Stimulated activated CD4-positive, alpha-beta T cell treated with anti-CD3 and anti-CD28 coated beads, Interleukin-15, amount 100 ng/mL, for 1 hour (primary cell): ENCODE measurements at regions not wholly inside any gene's neighbourhood (a gene's known extent, or its start where the extent isn't known, plus 50 kb on each side); places are given as distances from the start of the nearest gene placed in this dataset.

Experiments used
- DNase-seq, 2 donors: peaks; one replicate each; pipeline ENCODE4 v3.0.0-alpha.2; 2020; ENCODE audit warnings: low read depth in 1 of 2, low spot score in 1 of 2

DNA sequence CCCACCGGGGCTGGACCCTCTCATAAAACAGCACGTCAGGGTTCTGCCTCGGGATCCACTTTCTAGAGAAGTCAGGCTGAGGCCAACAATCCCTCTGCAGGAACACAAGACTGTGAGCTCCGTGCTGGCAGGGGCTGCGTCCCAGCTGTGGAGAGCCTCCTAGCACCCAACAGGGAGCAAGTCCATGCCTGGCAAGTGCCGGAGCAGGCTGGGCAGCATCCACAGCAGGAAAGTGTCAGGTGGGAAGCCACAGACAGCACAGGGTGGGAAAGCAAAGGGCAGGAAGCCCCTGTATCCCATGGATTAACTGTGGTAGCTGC lies 682.3 kb downstream of the TBC1D22A start:
- no peak for DNase-seq

DNA sequence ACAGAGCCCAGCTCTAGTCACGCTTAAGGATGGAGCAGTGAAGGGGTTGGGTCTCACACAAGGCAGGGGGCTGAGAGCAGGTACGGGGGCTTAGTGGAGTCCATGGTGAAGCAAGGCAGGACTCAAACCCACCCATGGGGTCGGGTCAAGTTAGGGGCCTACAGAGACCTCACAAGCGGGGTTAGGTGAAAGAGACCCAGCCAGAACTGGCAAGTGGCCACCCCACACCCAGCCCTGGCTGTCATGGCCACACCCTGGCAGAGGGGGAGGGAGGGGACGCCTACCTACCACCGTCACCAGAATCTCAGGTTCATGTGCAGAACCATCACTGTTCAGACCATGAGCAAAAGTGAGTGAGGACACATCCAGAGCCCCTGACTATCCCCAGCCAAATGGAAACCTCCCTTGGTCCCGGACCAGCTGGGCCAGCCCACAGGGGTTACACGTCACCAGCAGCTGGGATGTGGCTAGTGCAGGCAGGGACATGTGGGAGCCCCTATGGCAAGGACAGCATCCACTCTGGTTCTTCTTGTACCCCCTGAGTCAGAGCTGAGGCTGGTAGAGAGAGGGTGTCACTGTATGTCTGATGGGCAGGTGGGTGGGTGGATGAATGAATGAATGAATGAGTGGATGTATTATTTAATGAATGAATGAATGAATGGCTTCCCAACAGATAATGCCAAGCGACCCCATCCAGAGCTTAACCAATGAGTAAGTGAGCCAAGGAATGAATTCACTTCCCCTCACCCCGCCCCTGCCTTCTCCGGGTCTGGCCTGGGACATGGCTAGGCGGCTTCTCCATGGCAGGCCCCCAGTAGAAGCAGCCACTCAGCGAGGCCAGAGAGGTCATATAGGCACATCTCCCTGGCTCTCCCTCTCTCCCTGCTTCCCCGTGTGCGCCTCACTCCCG lies 681.6 kb downstream of the TBC1D22A start:
- no peak for DNase-seq

DNA sequence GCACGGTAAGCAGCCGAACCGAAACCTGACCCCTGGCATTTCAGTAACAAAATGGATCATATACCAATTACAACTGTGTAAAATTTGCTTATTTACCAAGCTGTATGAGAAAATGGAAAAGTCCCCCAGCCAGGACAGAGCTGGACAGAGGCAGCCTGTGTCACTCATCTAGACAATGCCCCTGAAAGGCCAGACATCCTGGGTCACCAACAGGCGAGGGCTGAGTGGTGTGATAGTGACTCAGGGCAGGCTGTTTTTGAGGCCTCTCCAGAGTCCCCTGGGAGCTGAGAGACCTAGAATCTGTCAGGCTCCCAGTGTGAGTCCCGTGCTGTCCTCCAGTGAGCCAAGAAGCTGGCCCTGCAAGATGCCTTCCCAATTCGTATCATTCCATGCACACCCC lies 680.4 kb downstream of the TBC1D22A start:
- no peak for DNase-seq

DNA sequence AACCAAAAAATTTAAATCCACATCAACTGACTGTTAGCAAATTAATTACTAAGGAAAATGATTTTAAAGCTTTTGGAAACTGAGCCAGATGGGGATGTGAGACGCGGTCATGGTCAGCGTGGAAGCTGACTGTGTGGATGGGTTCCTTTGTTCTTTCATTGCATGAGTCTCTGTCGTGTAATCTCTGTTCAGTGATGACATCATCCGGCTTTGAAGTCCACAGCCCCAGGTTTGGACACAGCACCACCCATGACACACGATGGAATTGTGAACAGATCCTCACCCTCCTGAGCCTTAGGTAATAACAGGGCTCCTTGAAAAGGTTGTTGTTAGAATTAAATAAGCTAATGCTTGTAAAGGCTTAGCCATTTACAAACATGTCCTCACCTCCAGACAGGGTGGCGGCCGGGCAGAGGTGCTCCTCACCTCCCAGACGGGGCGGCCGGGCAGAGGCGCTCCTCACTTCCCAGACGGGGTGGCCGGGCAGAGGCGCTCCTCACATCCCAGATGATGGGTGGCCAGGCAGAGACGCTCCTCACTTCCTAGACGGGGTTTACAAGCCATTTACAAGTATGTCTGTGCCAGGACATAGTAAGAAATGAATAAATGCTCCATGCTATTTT lies 677.3 kb downstream of the TBC1D22A start:
- no peak for DNase-seq

DNA sequence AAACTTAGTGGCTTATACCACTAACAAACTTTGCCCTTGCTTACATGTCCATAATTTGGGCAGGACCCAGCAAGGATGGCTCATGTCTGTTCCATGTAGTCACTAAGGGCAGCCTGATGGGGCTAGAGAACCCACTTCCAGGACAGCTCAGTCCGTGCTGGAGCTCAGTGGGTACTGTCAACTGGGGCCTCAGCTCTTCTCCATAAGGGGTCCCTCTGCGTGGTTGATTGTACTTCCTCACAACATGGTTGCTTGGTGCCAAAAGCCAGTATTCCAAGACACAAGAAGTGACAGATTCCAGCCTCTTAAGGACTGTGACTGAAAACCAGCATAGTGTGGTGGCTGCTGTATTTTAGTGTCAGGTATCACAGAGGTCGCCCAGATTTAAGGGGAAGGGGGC lies 675.2 kb downstream of the TBC1D22A start:
- no peak for DNase-seq

DNA sequence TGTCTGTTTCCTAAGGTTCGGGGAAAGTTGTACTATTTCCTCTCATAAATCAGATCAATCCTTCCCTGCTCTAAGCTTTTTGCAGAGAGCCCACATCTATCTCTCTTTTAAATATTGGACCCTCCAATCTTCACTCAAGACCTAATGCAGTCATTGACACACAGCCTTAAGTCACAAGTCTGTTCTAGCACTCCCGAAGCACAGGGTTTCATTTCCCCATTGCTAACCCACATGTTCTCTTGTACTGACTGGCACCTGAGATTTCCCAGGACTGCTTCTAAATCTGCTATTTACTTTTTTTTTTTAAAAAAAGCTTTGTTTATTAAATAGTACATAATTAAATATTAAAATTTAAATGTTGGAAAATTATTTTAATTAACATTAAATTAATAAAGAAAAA lies 674.7 kb downstream of the TBC1D22A start:
- no peak for DNase-seq

DNA sequence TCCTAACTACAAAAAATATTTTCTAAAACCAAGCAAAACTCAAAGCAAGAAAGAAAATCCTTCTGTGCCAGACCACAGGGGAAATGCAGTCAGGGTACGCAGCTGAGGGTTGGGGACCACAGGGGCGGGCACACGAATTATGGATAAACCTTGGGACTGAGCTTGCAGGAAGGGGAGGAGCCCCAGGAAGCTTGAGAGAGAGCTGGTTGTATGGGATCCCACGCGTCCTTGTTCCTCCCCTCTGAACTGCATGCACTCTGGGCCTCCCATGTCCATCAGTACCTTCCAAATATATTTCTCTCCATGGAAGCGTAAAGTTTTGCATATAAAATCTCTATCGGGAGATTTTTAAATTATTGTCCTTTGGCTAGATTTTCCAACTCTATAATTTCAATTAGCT lies 673.4 kb downstream of the TBC1D22A start:
- DNase-seq: no peak

DNA sequence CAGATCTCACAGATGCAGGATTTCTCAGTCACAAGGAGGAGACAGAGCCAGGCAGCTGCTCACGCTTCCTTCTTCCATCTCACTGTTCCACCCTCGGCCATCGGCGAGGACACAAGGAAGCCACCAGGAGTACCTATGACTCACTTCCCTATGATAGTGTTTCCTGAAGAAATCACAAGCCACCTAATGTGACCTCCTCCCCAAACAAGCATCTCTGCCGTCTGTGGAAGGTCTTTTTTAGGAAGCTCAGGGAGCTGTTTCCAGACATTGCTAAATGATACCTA lies 672.7 kb downstream of the TBC1D22A start:
- no peak for DNase-seq

DNA sequence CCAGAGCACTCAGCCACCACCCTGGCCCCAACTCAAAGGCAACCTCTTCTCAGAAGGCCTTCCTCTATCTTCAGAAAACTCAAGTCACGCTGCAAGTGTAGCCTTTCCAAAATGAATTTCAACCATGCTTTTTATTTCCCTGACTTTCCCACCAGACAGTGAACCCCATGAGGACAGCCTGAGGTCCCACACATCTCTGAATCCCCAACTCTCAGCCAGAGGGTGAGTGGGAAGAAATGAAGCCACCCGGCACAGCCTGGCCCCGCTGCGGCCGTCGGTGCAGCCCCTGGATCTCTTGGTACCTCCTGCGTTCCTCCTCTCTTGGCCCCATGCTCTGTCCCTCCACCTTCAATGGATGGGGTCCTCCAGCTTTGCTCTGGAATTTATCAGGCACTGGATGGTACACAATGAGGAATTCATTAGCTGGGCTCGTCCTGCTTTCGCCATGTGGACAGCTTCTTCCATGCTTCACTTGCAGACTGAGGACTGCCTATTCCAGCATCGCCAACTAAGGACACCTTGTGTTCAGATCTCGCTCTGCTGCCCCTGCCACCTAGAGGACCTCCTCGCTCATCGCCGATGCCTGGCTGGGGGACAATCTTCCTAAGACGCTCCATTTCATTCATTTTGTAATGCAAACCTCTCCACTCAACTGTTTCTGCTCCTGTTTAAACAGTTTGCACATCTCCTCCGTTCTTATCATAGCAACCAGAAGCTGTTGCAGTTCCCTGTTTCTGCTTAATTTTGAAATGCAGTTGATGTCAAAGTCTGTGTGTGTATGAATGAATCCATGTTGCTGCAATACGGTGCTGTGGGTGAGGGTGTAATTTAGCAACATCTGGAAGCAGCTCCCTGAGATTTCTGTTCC lies 672.1 kb downstream of the TBC1D22A start:
- DNase-seq: no peak

DNA sequence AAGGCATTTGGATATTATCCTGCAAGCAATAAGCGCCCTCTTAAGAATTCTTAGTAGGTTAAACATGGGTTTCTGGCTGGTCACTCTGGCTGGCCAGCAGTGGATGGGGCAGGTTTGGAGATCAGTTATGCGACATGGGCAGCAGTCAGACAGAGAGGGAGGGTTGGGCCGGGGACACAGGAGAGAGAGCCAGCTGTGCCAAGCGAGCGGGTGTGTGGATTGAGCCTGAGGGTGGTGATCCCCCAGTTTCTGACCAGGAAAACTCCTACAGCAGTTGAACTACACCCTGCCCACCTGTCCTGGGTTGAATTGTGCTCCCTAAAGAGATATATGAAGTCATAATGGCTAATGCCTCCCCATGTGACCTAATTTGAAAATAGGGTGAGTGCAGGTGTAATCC lies 671.2 kb downstream of the TBC1D22A start:
- DNase-seq: no peak

DNA sequence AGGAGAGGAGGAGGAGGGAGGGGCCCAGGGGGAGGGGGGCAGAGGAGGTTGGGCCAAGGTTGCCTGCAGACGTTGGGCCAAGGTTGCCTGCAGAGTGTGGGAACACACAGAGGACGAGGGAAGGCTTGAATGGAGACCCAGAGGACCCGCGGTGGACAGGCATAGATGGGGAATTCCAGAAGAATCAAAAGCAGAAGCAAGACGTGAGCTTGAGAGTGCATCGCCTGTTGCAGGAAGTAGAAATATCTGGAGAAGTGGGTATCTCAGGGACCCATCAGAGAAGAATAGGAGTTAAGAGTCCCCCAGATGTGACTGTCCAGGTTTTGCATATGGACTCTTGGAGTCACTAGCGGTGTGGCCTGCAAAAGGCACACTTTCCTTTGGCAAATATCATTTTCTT lies 670.2 kb downstream of the TBC1D22A start:
- no peak for DNase-seq

DNA sequence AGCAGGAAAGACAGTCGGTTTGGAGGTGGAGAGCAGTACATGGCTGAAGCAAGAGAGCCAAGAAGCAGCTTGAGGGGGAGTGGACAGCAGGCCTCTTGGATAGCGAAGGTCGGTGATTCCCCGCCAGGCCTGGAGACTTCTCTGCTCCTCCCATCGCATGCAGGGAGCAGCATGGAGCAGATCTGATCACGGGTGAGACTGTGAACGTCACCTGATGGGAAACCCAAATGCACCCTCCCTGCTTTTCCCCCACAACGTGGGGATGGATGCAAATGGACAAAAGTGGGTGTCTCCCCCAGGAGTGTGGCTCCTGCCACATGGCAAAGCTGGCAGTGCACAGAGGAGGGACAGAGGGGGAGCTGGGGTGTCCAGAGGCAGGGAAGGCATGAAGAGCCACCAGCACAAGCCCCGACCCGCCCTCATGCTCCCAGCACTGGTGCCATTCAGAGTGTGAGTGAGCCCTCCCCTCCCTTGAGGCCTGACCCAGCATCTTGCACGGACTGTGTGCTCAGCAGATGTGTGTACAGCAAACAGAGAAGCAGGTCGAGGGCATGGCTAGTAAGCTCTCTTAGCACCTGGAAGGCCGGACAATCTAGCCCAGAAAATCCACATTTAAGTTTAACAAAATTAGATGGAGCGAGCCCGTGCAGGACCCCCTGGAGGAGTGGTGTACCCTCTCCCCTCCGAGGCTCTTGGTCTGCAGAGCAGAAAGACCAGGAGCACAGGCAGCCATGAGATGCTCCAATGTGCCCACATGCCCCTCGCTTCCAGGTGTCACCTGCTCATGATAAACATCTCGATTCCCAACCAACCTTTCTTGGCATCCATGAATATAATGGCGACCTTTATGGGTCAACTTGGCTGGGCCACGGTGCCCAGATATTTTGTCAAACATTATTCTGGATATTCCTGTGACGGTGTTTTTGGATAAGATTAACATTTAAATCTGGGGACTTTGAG lies 661.7 kb downstream of the TBC1D22A start:
- no peak for DNase-seq

DNA sequence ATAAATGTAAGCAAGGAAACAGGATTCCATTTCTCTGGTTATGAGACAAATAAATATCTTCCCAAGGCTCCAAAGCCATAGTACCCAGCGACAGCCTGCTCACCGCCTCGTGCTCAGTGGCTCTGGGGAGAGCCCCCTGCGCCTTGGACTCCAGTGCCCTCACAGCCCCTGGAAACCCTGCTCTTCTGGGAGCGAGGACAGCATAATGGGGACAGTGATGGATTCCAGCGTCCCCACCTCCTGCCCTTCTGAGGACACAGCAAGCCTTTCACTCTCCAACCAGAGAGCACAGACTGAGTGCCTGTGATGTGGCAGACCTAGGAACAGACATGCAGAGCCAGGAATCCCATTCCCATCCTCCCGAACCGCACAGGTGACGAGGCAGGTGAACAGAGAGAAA lies 660.8 kb downstream of the TBC1D22A start:
- DNase-seq: no peak

DNA sequence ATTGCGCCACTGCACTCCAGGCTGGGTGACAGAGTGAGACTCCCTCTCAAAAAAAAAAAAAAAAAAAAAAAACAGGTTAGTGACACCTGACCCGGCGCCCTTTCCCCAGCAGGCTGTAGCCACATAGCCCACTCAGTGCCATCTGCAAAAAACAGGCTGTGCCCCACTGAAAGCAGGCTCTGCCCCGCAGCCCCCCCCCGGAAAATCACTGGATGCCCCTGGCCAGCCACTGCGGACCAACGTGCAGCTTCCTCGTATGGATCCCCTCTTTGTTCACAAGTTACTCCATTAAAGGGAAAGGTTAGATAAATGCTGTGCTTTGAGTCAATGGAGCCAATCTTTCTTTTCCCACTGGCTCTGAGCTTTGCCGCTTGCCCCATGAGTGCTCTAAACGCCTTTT lies 660.3 kb downstream of the TBC1D22A start:
- DNase-seq: no peak

DNA sequence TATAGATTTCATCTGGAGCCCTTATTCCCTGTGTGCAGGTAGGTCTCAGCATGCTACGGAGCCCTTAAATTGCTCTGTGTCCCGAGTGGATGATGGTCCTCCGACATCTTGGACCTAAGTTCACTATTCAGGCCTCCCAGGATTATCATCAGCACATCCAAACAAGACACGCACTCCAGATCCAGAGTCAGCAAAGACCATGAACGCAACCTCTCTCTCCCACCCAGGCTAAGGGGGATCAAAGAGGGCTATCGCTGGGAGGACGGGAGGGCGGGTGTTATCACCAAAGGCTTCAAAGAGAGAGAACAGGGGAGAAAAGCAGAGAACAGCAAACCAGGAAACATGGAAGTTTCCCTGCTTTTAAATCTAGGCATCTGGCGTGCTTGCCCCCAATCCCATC lies 659.4 kb downstream of the TBC1D22A start:
- DNase-seq: no peak

DNA sequence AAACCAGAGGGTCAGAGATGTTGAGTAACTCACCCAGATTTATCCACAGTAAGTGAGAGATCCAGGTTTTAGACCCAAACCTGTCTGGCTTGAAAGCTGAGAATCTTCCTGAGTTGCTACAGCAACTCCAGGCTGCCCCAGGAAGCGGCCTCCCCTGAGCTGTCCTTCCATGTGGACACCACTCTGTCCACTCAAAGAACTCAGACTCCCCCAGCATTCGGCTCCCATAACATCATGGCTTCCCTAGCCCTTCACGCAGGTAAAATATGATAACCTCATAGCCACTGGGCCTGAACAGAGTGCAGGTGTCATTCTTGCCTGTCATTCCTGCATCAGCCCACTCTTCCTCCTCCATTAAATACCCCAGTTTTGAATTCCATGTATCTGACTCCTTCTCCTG lies 657.8 kb downstream of the TBC1D22A start:
- no peak for DNase-seq

DNA sequence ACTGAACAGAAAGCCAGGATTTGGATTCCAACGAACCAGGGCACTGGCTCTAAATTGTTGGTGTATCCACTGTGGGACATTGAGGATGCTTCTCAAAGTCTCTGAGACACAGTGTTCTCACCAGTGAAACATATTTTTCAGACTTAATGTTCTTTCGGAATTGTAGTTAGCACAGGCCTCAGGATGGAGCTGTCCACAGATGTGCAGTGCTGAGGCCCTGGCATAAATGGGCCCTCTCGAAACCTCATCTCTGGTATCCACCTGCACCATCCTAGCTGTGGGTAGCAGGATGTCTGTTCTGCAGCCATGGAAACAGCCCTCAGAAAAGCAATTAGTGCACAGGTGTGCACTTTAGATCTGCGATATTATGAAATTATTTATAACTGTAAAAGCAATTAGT lies 656.8 kb downstream of the TBC1D22A start:
- no peak for DNase-seq

DNA sequence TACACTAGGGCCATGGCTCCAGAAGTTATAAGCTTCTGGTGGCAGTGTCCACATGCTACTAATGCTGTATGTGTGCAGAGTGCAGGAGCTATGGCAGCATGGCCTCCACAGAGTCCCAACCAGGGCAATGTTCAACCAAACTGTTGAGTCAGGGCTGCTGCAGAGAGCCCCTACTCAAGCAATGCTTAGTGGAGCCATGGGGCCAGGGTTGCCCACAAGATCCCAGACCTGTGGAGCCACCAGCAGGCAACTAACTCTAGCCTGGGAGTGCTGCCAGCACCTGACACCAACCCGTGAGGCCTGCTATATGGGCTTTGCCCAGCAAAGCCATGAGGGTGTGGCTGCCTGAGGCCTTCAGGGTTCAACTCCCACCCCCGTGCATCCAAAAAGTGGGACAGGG lies 655.2 kb downstream of the TBC1D22A start:
- no peak for DNase-seq

DNA sequence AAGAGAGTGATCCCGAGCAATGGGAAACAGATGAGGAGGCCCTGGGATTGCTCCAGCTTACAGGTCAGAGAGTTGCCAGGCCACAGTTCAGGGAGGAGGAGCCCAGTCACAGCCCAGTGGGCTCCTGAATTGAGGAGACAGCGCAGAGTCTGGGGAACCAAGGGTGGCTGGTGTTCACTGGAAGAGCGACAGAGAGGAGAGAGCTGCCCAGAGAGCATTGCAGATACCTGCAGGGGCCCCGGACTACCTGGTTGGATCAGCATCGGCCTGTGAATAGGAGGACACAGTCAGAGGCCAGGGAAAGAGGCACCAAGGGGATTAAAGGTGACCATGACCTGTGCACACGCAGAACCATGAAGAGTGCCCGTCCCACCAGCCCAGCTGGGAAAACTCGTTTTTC lies 648.6 kb downstream of the TBC1D22A start:
- no peak for DNase-seq

DNA sequence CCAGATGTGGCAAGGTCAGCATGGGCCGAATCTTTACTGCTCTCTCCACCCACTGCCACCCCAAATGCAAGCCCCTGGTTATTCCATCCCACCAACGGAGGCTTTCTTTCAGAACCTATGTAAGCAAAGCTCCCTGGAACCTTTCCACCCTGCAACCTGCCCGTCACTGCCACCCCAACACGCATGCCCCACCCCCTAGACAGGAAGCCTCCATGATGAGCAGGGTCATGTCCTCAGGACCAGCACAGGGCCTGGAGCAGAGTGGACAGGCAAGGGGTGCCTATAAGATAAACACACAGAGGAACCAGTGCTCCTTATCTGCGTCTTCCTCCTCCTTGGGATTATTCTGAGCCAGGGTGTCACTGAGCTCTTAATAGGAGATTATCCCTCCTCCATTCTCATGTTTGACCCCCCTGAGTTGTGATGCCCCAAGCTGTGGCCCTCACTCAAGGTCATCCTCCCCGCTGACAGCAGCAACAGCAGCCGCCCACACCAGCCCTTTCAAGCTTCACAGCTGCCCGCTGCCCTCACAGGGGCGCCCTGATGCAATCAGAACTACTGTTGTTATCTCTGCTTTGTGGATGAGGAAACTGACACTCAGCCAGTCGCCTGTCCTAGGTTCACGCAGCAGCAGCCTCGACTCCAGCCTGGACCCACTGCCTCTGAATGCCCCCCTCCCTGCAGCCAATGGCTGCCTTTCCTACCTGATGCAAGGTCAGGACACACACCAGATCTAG lies 647.3 kb downstream of the TBC1D22A start:
- DNase-seq: no peak
